Amygdala (tissue), 56 donors: ENCODE measurements at regions not wholly inside any gene's neighbourhood (a gene's known extent, or its start where the extent isn't known, plus 50 kb on each side); places are given as distances from the start of the nearest gene placed in this dataset.
A peak's percentile ranks its signal among the peaks of the same experiment; 100 is the strongest.

Experiments used
- DNase-seq, 56 donors: peaks; one replicate each; lab custom pipeline; 2025; lab: John Stamatoyannopoulos, UW

GRCh38 chr10:113431398-113432160 is 121.3 kb upstream of the HABP2 start:
- DNase-seq = no peak

GRCh38 chr10:113433711-113434110 is 119.1 kb upstream of the HABP2 start:
- no peak for DNase-seq

- DNase-seq = no peak
Observed at GRCh38 chr10:113434315-113434714, 118.5 kb upstream of the HABP2 start.

- DNase-seq = no peak
Observed at GRCh38 chr10:113434950-113435349, 117.9 kb upstream of the HABP2 start.

DNA sequence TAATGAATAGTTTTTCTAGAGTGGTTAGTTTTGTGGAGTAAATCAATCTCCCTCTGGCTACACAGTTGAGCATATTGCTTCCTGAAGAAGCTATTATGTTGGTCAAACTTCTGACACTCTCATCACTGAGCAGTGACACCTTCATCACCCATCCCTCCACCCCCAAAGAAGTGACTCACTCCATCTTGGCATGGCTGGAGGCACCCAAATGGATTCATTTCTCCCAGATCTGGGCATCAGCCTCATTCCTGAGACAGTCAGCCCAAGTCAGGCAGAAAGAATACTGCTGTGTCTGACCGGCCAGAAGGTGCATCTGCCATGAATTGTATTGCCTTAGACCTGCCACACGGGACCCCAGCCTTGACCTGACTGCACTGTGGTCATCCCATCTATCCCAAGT is 117.0 kb upstream of the HABP2 start:
- DNase-seq = no peak

DNA sequence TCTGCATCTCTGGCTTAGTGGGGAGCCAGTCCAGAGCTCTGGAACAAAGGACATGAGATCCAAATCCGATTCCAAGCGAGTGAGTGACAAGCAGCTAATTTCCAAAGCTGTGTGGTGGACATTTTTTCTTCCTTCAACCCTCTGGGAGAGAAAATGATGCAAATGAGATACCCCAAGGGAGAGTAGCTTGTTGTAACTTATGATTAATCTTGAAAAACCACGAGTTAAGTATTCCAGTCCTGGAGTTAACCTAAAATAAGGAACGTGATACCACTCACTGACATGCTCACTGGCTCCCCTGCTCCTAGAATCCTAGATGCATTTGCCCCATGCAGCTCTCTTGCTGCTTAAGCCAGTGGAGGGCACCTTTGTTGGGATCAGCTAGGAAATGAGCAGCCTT is 116.0 kb upstream of the HABP2 start:
- DNase-seq = no peak

GRCh38 chr10:113438652-113439051 is 114.2 kb upstream of the HABP2 start:
- no peak for DNase-seq

GRCh38 chr10:113441220-113441619 is 111.6 kb upstream of the HABP2 start:
- peak in 8 of 56 donors; percentile 1 to 11 (median 5) for DNase-seq

DNA sequence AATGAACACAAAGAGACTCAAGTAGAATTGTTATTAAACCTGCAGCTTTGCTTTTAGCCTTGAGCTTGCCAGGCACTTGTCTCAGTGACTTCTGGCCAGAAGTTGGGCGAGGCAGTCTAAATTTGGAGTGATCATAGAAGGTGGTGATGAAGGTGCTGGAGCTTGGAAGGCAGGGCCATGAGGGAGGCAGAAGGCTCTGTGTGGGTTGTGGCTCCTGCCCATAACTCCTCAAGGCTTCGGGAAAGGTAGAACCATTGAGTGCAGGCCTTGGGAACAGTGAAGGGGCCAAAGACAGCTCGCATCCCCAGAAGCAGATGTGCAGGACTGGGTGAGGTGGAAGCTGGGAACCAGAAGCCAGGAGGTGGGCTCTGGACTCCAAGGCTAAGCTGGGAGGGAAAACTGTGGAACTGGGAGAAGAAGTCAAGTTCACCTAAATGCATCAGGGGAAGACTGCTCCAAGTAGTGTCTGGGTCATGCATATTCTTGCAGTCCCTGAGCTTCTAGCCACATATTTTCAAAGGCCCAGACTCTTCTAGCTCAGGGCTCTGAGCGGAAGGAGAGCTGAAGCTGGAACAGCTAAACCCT is 111.1 kb upstream of the HABP2 start:
- DNase-seq = no peak

DNA sequence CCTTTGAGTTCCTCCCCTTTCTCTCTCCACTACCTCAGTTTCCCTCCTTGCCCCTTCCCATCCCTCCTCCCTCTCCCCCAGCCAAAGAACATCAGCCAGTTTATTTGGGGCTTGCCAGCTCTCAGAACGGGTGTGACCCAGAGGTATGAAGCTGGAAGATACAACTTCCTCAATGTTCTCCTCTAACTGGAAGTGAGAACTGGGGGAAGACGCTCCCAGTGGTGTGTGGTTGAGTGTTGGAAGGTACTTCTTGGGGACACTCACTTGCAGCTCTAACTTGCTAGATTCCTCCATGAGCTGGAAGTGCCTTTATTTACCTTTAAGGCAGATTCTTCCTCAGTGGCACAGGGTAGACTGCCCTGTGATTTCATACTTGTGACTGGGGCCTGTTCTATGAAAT is 110.5 kb upstream of the HABP2 start:
- no peak for DNase-seq

GRCh38 chr10:113443141-113443925 is 109.5 kb upstream of the HABP2 start:
- DNase-seq = no peak

DNA sequence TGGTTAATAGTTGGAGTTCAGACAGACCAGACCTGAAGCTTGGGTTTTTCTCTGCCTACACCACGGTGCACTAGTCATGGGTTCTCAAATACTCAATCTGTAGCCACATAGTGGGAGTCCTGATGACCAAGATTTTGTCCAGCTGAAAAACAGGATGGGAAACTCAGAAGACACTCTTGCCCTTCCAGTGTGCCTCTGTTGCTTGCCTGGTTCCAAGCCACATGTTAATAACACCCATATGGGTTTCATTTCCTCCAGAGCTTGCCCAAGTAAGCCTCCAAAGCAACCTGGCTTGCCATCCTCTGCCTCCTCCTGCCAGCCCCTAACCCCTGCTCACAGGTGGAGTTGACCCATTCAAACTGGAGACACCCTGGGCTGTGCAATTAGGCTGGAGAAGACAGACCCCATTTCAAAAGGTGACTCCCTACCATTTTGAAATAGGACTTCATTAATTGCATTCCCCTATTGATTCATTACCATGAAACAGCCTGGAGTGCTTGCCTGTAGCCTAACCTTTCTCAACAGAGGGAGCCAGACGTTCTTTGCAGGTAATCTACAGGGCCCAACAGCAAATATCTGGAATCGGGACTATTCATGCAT is 108.0 kb upstream of the HABP2 start:
- DNase-seq = no peak

DNA sequence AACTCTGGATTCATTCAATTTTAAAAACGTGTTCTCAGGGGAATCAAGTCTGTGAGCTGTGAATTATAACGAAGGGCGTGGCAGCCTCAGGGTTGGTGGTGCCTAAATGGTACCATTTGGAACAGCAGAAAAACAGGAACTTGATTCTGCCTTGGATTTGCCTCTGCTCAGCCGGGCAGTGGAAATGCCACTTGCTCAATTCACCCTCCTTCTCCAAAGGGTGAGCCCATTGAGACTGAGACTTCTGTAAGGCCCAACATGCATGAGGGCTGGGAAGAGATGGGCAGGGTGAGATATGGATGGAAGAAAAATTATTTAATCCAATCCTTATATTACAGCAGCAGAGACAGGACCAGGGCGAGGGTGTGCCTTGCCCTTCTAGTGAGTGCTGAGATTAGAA is 107.1 kb upstream of the HABP2 start:
- DNase-seq = no peak

- DNase-seq = no peak
Observed at GRCh38 chr10:113446739-113447138, 106.1 kb upstream of the HABP2 start.

GRCh38 chr10:113447278-113447677 is 105.6 kb upstream of the HABP2 start:
- no peak for DNase-seq

DNA sequence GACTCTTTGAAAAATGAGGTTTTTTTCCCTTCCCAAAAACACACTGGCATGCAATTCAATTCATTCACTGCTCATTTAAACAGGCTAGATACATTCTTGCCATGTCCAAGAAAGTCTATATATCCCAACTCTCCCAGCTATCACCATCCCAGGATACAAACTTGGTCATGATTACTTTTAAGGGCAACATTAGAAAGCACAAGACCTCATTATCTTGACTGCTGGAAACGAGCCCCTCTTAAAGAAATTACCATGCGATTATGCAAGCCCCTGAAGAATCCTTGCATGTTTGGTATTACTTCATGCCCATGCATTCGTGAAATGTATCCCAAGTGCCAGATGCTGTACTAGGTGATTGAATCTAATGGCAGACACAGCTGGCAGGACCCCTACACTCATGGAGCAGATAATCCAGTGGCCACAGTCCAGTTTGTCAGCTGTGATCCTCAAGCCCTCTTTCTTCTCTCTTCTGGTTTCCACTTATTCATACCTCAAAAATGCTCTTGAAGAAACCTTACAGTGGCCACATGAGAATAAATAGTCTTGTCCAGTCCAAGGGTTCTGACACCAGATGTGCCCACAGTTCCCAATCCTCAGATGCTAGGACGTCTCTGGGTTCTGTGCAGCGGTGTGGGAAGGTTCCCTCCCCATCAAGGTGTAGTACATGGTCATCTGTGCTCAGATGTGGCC is 103.7 kb upstream of the HABP2 start:
- DNase-seq = no peak

- no peak for DNase-seq
Observed at GRCh38 chr10:113450046-113450804, 102.6 kb upstream of the HABP2 start.

DNA sequence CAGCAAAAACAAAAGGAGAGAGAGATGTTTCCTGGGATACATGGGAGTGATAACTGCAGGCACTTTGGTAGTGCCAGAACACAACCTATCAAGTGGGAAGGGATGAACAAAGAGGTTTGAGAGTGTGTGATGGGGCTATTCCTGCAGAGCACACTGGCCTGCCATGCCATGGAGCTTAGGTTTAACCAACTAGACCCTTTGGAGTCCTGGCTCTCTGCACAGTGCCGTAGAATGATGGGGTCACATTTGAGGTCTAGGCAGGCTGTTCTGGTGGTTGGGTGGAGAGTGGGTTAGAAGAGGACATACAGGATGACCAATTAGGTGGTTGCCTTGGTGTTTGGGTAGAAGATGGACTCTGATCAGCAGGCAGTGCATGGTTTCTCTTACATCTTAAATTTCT is 101.9 kb upstream of the HABP2 start:
- no peak for DNase-seq

GRCh38 chr10:113452146-113452845 is 100.6 kb upstream of the HABP2 start:
- no peak for DNase-seq
